Osteocyte (in vitro differentiated cells): ENCODE measurements at regions not wholly inside any gene's neighbourhood (a gene's known extent, or its start where the extent isn't known, plus 50 kb on each side); places are given as distances from the start of the nearest gene placed in this dataset.

ENCODE experiments used
- DNase-seq: peaks from one replicate; pipeline ENCODE4 v3.0.0; 2021; ENCODE audit warnings: mixed read lengths; ENCODE audit not compliant: unreplicated experiment; ENCODE audit errors: extremely low spot score
- H3K27ac Mint-ChIP-seq: one replicate; pipeline ENCODE4 v1.8.0; 2021; ENCODE audit warnings: mild to moderate bottlenecking, mixed read lengths; ENCODE audit not compliant: unreplicated experiment
- H3K27me3 Mint-ChIP-seq: one replicate; pipeline ENCODE4 v1.8.0; 2021; ENCODE audit warnings: mixed read lengths; ENCODE audit not compliant: unreplicated experiment
- H3K36me3 Mint-ChIP-seq: one replicate; pipeline ENCODE4 v1.8.0; 2021; ENCODE audit warnings: mixed read lengths; ENCODE audit not compliant: unreplicated experiment
- H3K4me1 Mint-ChIP-seq: one replicate; pipeline ENCODE4 v1.8.0; 2021; ENCODE audit warnings: mixed read lengths; ENCODE audit not compliant: unreplicated experiment
- H3K4me3 Mint-ChIP-seq: one replicate; pipeline ENCODE4 v1.8.0; 2021; ENCODE audit warnings: mild to moderate bottlenecking, moderate library complexity, mixed read lengths; ENCODE audit not compliant: unreplicated experiment
- H3K9me3 Mint-ChIP-seq: one replicate; pipeline ENCODE4 v1.8.0; 2021; ENCODE audit warnings: mixed read lengths; ENCODE audit not compliant: unreplicated experiment
- TF ChIP-seq, protein P1 (sequence below): fragments of 200-600 bp; sonication (generic); IDR thresholded peaks from 2 replicates; pipeline ENCODE4 v1.5.0; 2021; ENCODE audit warnings: antibody characterized with exemption, mild to moderate bottlenecking, moderate library complexity

DNA sequence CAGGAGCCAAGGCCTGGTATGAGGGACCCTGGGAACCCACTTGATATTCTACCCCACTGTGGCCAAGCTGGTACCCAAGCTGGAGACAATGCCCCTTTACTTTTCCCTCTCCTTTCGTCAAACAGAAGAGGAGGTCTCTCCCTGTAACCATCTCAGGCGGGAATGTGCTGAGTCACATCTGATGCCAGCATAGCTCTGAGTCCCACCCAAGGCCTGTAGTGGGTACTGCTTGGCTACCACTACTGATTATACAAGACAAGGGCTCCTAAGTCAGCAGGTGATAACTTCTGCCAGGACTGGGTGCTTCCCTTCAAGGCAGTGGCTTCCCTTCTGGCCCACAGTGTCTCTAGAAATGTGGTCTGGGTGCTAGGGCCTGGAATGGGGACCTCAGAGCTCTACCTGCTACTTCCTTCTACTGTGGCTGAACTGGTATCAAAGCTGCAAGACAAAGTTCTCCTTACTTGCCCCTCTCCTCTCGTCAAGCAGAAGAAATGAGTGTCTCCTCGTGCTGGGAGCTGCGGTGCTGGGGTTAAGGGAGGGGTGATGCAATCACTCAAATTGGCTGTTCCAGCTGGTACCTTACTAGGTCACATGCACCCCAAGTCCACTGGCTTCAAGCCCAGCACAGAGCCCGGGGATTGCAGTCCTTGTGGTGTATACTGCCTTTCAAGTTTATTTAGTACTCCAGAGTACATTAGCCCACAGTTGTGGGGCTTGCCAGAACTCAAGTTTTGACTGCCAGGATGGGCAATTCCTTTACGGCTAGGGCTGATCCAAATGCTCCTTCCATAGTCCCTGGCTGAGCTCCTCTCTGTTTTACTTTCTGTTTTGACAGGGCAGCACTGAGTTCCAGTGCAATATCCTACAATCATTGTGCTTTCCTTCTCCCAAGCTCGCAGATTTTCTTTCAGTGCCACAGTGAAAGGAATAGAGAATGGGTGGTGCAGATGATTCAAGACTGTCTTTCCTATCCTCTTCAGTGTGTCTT, 419.7 kb upstream of the CNTN5 start:
- no peak for DNase-seq
- Mint-ChIP-seq H3K27me3 (no peaks in the 10 kb centered on the region), H3K4me3 (no peak overlapping the region), H3K36me3 (no peaks in the 10 kb centered on the region), H3K4me1 (no peaks in the 10 kb centered on the region), H3K27ac (no peak overlapping the region), H3K9me3 (peaks cover 27% of the 10 kb centered on the region)
- TF ChIP-seq, protein P1, sequence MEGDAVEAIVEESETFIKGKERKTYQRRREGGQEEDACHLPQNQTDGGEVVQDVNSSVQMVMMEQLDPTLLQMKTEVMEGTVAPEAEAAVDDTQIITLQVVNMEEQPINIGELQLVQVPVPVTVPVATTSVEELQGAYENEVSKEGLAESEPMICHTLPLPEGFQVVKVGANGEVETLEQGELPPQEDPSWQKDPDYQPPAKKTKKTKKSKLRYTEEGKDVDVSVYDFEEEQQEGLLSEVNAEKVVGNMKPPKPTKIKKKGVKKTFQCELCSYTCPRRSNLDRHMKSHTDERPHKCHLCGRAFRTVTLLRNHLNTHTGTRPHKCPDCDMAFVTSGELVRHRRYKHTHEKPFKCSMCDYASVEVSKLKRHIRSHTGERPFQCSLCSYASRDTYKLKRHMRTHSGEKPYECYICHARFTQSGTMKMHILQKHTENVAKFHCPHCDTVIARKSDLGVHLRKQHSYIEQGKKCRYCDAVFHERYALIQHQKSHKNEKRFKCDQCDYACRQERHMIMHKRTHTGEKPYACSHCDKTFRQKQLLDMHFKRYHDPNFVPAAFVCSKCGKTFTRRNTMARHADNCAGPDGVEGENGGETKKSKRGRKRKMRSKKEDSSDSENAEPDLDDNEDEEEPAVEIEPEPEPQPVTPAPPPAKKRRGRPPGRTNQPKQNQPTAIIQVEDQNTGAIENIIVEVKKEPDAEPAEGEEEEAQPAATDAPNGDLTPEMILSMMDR, result no peak

DNA sequence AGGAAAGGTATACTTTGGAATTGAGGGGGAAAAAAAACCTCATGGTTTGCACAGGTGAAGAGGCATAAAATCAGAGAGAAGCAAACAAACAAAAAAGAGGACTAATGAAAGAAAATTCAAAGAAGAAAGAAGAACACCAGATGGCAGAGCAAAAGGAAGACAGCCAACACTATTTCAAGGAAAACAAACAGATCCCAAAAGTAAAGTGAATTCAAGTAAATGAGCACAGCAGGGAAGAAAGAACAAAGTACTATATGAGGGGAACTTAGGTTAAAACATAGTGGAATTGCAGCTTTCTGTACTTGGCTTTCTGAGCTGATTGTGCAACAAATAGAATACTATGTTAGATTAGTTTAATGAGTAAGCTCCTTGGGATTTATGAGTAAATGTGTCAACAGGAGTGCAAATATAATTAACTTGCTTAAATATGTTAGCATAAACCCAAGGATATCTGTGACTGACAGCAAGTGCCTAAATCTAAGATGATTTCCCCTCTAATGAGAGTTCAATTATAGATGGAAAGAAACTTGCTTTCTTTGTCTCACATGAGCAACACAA, 404.6 kb upstream of the CNTN5 start:
- H3K4me3 Mint-ChIP-seq, result no peak overlapping the region
- no peak overlapping the region for H3K27ac Mint-ChIP-seq
- DNase-seq, result no peak
- no peaks in the 10 kb centered on the region for H3K4me1 Mint-ChIP-seq
- H3K27me3 Mint-ChIP-seq, result no peaks in the 10 kb centered on the region
- peaks cover 17% of the 10 kb centered on the region for H3K9me3 Mint-ChIP-seq
- no peaks in the 10 kb centered on the region for H3K36me3 Mint-ChIP-seq
- TF ChIP-seq, protein P1, result no peak

DNA sequence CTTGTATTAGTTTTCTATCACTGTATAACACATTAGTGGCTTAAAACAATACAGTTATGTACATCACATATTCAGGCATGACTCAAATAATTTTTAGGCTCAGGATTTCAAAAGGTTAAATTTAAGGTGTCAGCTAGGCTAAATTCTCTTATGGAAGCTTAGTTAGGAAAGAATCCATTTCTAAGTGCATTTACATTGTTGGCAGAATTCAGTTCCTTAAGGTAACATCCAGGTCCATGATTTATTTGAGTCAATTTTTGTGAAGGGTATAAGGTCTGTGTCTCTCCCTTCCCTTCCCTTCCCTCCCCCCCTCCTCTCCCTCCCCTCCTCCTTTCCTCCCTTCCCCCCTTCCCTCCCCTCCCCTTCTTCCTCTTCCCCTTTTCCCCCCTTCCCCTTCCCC, 399.0 kb upstream of the CNTN5 start:
- TF ChIP-seq, protein P1, result no peak
- H3K27ac Mint-ChIP-seq, result no peak overlapping the region
- no peaks in the 10 kb centered on the region for H3K27me3 Mint-ChIP-seq
- H3K4me3 Mint-ChIP-seq, result no peak overlapping the region
- H3K9me3 Mint-ChIP-seq, result peaks cover 30% of the 10 kb centered on the region
- H3K36me3 Mint-ChIP-seq, result no peaks in the 10 kb centered on the region
- no peak for DNase-seq
- H3K4me1 Mint-ChIP-seq, result no peaks in the 10 kb centered on the region

DNA sequence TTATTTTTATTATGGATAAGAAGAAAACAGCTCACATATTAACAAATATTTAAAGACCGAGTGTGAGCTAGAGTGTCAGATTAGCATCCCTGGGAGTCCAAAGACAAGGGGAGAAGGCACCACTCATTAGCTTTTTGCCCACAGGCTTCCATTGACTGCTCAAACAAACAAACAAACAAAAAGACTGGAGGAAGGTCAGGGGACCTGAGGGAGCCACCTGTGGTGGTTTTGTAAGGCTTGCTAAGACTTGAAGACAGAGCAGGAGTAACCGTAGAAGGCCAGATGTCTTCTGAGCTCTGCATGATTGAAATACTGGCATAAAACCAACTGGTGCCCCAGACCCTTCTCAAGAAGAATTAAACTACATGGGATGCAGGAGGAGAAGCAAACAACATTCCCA, 395.2 kb upstream of the CNTN5 start:
- Mint-ChIP-seq H3K27me3 (no peaks in the 10 kb centered on the region), H3K4me3 (no peak overlapping the region), H3K27ac (no peak overlapping the region), H3K4me1 (no peaks in the 10 kb centered on the region), H3K36me3 (no peaks in the 10 kb centered on the region), H3K9me3 (peaks cover 22% of the 10 kb centered on the region)
- TF ChIP-seq, protein P1, result no peak
- no peak for DNase-seq

DNA sequence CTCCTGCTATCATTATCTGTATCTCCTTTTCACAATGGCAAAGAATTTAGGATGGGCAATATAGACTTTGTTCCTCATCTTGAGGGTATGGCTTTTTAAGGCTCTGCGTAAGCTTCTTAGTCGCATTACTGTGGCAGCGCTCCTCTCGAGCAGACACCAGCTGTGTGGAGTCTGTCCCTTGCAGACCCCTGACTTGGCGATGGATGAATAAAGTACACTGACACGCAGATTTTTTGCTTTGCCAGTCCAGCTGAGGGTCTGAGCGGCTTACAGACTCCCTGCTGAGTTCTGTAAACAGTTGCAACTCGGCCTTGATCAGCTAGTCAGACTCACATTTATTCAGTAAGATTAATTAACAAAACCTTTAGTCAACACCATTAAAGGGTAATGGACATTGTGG, 390.0 kb upstream of the CNTN5 start:
- TF ChIP-seq, protein P1, result no peak
- H3K27me3 Mint-ChIP-seq, result no peaks in the 10 kb centered on the region
- H3K36me3 Mint-ChIP-seq, result no peaks in the 10 kb centered on the region
- H3K4me1 Mint-ChIP-seq, result no peaks in the 10 kb centered on the region
- no peak overlapping the region for H3K27ac Mint-ChIP-seq
- H3K4me3 Mint-ChIP-seq, result no peak overlapping the region
- H3K9me3 Mint-ChIP-seq, result peaks cover 11% of the 10 kb centered on the region
- no peak for DNase-seq
